CD4-positive, alpha-beta T cell treated with Interleukin-15 for 4 hours (primary cell): ENCODE measurements at regions not wholly inside any gene's neighbourhood (a gene's known extent, or its start where the extent isn't known, plus 50 kb on each side); places are given as distances from the start of the nearest gene placed in this dataset.
"Not testable (repeated sequence)": the region's sequence is repeated elsewhere in the genome, so short reads cannot be mapped to it uniquely, and the experiment has no call there.

Experiments
- DNase-seq: peaks from one replicate; pipeline ENCODE4 v3.0.0-alpha.2; 2020; ENCODE audit warnings: low spot score

- no peak for DNase-seq
Observed at GRCh38 chr3:10625323-10625722, 119.9 kb upstream of the ATP2B2 start.

- no peak for DNase-seq
Observed at GRCh38 chr3:10627884-10628572, 122.6 kb upstream of the ATP2B2 start.

- no peak for DNase-seq
Observed at GRCh38 chr3:10628891-10629670, 123.7 kb upstream of the ATP2B2 start.

- DNase-seq, result no peak
Observed at GRCh38 chr3:10629671-10630040, 124.3 kb upstream of the ATP2B2 start.

GRCh38 chr3:10631224-10631623 lies 125.8 kb upstream of the ATP2B2 start:
- DNase-seq, result no peak

- no peak for DNase-seq
Observed at GRCh38 chr3:10632125-10632524, 126.7 kb upstream of the ATP2B2 start.

- DNase-seq, result no peak
Observed at GRCh38 chr3:10632741-10633140, 127.4 kb upstream of the ATP2B2 start.

- no peak for DNase-seq
Observed at GRCh38 chr3:10635446-10636076, 130.2 kb upstream of the ATP2B2 start.

GRCh38 chr3:10637342-10637741 lies 132.0 kb upstream of the ATP2B2 start:
- no peak for DNase-seq

- DNase-seq, result no peak
Observed at GRCh38 chr3:10638466-10638865, 133.1 kb upstream of the ATP2B2 start.

GRCh38 chr3:10641760-10642159 lies 136.4 kb upstream of the ATP2B2 start:
- DNase-seq, result no peak

- DNase-seq, result no peak
Observed at GRCh38 chr3:10644189-10644588, 138.8 kb upstream of the ATP2B2 start.

- no peak for DNase-seq
Observed at GRCh38 chr3:10645800-10646199, 140.4 kb upstream of the ATP2B2 start.

GRCh38 chr3:10646531-10647335 lies 141.3 kb upstream of the ATP2B2 start:
- no peak for DNase-seq

GRCh38 chr3:10647376-10647775 lies 142.0 kb upstream of the ATP2B2 start:
- no peak for DNase-seq

- no peak for DNase-seq
Observed at GRCh38 chr3:10648181-10648580, 142.8 kb upstream of the ATP2B2 start.

GRCh38 chr3:10649463-10649862 lies 144.1 kb upstream of the ATP2B2 start:
- not testable (repeated sequence) for DNase-seq

- no peak for DNase-seq
Observed at GRCh38 chr3:10651506-10651905, 146.1 kb upstream of the ATP2B2 start.

GRCh38 chr3:10653241-10653640 lies 147.9 kb upstream of the ATP2B2 start:
- no peak for DNase-seq

- no peak for DNase-seq
Observed at GRCh38 chr3:10653866-10654611, 148.7 kb upstream of the ATP2B2 start.

- no peak for DNase-seq
Observed at GRCh38 chr3:10655105-10655504, 149.7 kb upstream of the ATP2B2 start.

GRCh38 chr3:10657339-10657738 lies 152.0 kb upstream of the ATP2B2 start:
- DNase-seq, result not testable (repeated sequence)
